ENCODE measurements at regions not wholly inside any gene's neighbourhood (a gene's known extent, or its start where the extent isn't known, plus 50 kb on each side); places are given as distances from the start of the nearest gene placed in this dataset.

GRCh38 chr3:53978386-53978785, 86.7 kb upstream of the SELENOK start:
- no peak overlapping the region for H3K4me3 ChIP-seq
- no peak for DNase-seq
- TF ChIP-seq POLR2A (IDR thresholded peaks at IDR 0.05) (no peak), POLR2AphosphoS5 (IDR thresholded peaks at IDR 0.05) (no peak), EP300 (IDR thresholded peaks at IDR 0.05; ENCODE audit: low read depth) (no peak)
- TF ChIP-seq, protein P1, sequence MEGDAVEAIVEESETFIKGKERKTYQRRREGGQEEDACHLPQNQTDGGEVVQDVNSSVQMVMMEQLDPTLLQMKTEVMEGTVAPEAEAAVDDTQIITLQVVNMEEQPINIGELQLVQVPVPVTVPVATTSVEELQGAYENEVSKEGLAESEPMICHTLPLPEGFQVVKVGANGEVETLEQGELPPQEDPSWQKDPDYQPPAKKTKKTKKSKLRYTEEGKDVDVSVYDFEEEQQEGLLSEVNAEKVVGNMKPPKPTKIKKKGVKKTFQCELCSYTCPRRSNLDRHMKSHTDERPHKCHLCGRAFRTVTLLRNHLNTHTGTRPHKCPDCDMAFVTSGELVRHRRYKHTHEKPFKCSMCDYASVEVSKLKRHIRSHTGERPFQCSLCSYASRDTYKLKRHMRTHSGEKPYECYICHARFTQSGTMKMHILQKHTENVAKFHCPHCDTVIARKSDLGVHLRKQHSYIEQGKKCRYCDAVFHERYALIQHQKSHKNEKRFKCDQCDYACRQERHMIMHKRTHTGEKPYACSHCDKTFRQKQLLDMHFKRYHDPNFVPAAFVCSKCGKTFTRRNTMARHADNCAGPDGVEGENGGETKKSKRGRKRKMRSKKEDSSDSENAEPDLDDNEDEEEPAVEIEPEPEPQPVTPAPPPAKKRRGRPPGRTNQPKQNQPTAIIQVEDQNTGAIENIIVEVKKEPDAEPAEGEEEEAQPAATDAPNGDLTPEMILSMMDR (IDR thresholded peaks at IDR 0.05) = no peak
- 67 to 69% methylated on average over 1 to 3 of the region's 3 CpGs for WGBS, 2 donors (ENCODE audit: low coverage in 1 of 2)
- no peaks in the 10 kb centered on the region for H3K9me3 ChIP-seq
- intact Hi-C loops (cut with DNase I; ENCODE audit: low total_unique reads) = no loop called here
- in situ Hi-C loops (cut with MboI; ENCODE audit: low pct_ligation_motif_present in 1 of 4, low pct_unique_long_range_greater_than_20kb in 1 of 4, low sequenced_read_pairs in 3 of 4) = no loop called here
- no peak overlapping the region for H3K27ac ChIP-seq
- no peaks in the 10 kb centered on the region for H3K27me3 ChIP-seq
- no peaks in the 10 kb centered on the region for H3K36me3 ChIP-seq
- H3K4me1 ChIP-seq = no peaks in the 10 kb centered on the region

DNA sequence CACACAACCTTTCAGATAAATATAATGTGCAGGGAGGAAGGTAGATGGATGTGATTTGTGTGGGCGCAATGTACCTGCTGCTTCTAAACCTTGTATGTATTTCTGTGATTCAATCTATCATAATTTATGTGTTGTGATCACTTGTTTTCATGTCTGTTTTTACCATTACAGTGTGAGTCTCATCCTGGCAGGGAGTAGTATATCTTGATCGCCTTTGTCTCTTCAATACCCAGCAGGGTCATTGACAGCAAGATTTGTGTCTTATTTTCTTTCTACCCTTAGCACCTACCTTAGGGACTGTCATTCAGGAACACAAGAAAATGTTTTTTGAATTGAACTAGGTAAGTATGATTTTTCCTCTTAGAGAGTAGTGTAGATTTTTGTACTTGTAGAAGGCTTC, 83.7 kb upstream of the SELENOK start:
- no peaks in the 10 kb centered on the region for H3K4me1 ChIP-seq
- in situ Hi-C loops (cut with MboI; ENCODE audit: low pct_ligation_motif_present in 1 of 4, low pct_unique_long_range_greater_than_20kb in 1 of 4, low sequenced_read_pairs in 3 of 4) = no loop called here
- intact Hi-C loops (cut with DNase I; ENCODE audit: low total_unique reads) = no loop called here
- TF ChIP-seq POLR2AphosphoS5 (IDR thresholded peaks at IDR 0.05) (no peak), POLR2A (IDR thresholded peaks at IDR 0.05) (no peak), EP300 (IDR thresholded peaks at IDR 0.05; ENCODE audit: low read depth) (no peak)
- TF ChIP-seq, protein P1 (IDR thresholded peaks at IDR 0.05) = no peak
- no peaks in the 10 kb centered on the region for H3K36me3 ChIP-seq
- no peaks in the 10 kb centered on the region for H3K27me3 ChIP-seq
- 94 to 100% methylated on average over 1 to 2 of the region's 2 CpGs for WGBS, 2 donors (ENCODE audit: low coverage in 1 of 2)
- H3K4me3 ChIP-seq = no peak overlapping the region
- H3K9me3 ChIP-seq = peaks cover 0 to 4% of the 10 kb centered on the region in 2 donors
- DNase-seq = no peak
- no peak overlapping the region for H3K27ac ChIP-seq

DNA sequence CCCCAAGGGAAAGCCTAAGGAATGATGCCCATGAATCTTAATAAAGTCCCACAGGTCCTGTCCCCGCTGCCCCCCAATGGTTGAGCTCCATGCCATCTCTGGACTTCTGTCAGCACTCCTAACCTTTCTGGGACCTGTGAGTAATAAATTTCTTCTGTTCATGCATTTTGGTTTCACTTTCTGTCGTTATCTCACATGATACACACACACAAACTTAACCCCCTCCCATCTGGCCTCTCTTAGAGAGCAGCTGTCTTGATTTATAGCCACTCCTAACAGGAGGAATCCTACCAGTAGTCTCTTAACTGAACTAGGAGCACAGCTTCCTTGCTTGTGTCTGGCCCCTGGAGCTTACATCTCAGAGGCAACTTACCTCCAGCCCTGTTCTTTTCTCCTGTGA, 82.7 kb upstream of the SELENOK start:
- H3K4me1 ChIP-seq = no peaks in the 10 kb centered on the region
- no peak overlapping the region for H3K4me3 ChIP-seq
- no peaks in the 10 kb centered on the region for H3K27me3 ChIP-seq
- intact Hi-C loops (cut with DNase I; ENCODE audit: low total_unique reads) (no loop called here), in situ Hi-C loops (cut with MboI; ENCODE audit: low pct_ligation_motif_present in 1 of 4, low pct_unique_long_range_greater_than_20kb in 1 of 4, low sequenced_read_pairs in 3 of 4) (loop anchor here in 1 of 4 donors (25.0 kb wide), 1 partner anchor 388 kb away; no protein-coding TSS in a partner anchor)
- peaks cover 0 to 4% of the 10 kb centered on the region in 2 donors for H3K9me3 ChIP-seq
- 24 to 36% methylated on average over 2 of the region's 2 CpGs for WGBS, 2 donors (ENCODE audit: low coverage in 1 of 2)
- DNase-seq = no peak
- TF ChIP-seq, protein P1 (IDR thresholded peaks at IDR 0.05) = no peak
- TF ChIP-seq POLR2A (IDR thresholded peaks at IDR 0.05) (no peak), EP300 (IDR thresholded peaks at IDR 0.05; ENCODE audit: low read depth) (no peak), POLR2AphosphoS5 (IDR thresholded peaks at IDR 0.05) (no peak)
- no peak overlapping the region for H3K27ac ChIP-seq
- H3K36me3 ChIP-seq = no peaks in the 10 kb centered on the region

DNA sequence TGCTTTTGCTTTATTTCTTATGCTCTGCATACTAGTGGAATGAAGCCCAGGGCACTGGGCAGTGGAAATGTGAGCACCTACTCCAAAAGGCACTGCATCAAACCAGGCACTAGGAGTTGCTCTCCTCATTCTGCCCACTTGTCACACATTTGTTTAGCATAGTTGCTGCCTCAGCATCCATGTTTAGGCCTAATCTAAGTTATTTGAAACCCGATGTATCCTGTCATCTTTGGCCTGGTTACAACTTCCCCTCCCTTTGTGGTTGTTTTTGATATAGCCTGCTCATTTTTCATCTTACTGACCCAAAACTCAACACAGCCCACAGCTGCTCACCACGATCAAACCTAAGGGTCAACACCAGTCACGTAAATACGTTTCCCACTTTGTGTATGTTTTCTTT, 82.2 kb upstream of the SELENOK start:
- in situ Hi-C loops (cut with MboI; ENCODE audit: low pct_ligation_motif_present in 1 of 4, low pct_unique_long_range_greater_than_20kb in 1 of 4, low sequenced_read_pairs in 3 of 4) (loop anchor here in 1 of 4 donors (25.0 kb wide), 1 partner anchor 388 kb away; no protein-coding TSS in a partner anchor), intact Hi-C loops (cut with DNase I; ENCODE audit: low total_unique reads) (no loop called here)
- TF ChIP-seq, protein P1 (IDR thresholded peaks at IDR 0.05) = no peak
- no peak for TF ChIP-seq POLR2A (IDR thresholded peaks at IDR 0.05)
- TF ChIP-seq EP300 (IDR thresholded peaks at IDR 0.05; ENCODE audit: low read depth) = no peak
- TF ChIP-seq POLR2AphosphoS5 (IDR thresholded peaks at IDR 0.05) = no peak
- Histone ChIP-seq H3K27me3 (no peaks in the 10 kb centered on the region), H3K36me3 (no peaks in the 10 kb centered on the region), H3K4me1 (no peaks in the 10 kb centered on the region), H3K9me3 (peaks cover 0 to 4% of the 10 kb centered on the region in 2 donors), H3K4me3 (no peak overlapping the region), H3K27ac (no peak overlapping the region)
- DNase-seq = no peak
- 71 to 90% methylated on average over 4 of the region's 4 CpGs for WGBS, 2 donors (ENCODE audit: low coverage in 1 of 2)
